ENCODE measurements at regions not wholly inside any gene's neighbourhood (a gene's known extent, or its start where the extent isn't known, plus 50 kb on each side); places are given as distances from the start of the nearest gene placed in this dataset.

DNA sequence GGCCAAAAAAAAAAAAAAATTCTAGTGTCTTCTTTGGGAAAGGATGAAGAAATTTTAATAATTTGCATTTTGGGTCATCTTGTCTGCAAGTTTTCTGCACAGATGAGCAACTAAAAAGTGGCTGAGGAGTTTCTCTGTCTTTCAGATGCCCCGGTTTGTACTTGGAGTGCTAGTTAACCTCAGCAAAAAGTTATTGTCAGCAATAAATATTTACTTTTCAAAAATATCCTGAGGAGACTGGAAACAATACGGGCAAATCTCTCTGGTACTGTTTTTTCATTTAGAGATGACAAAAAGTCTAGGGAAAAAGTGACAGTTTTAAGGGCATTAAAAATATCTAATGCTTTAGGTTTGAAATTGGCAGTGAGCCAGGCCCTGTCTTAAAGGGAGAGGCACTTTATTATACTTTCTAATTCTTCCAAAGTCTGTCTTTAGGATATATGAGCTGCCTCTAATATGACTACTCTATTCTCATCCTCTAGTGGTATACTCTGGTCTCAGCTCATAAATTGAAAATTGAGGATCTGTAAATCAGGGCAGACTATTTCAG is 436.0 kb upstream of the NR2F2 start:
- intact Hi-C loops (cut with DNase I) = no loop called here
- no peak for DNase-seq (ENCODE audit: missing footprints)
- ATAC-seq = no peak

DNA sequence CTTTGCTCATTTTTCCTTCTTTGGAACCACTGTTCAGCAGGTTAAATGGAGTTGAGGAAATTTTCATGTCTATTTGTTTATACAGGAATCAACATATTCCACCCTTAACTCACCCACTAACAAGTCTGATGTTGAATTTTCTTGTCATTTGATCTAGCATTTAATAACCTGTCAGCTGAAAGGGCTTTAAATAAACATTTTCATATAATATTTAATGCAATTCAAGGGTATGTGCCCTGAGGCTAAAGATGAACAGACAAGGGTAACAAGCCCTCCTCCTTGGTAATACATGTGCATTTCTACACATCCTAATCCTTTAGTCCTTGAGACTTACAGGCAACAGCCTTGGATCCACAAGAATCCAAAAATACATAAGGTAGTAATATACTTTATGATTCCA is 435.0 kb upstream of the NR2F2 start:
- ATAC-seq (no peak), DNase-seq (ENCODE audit: missing footprints) (no peak)
- intact Hi-C loops (cut with DNase I) = no loop called here

DNA sequence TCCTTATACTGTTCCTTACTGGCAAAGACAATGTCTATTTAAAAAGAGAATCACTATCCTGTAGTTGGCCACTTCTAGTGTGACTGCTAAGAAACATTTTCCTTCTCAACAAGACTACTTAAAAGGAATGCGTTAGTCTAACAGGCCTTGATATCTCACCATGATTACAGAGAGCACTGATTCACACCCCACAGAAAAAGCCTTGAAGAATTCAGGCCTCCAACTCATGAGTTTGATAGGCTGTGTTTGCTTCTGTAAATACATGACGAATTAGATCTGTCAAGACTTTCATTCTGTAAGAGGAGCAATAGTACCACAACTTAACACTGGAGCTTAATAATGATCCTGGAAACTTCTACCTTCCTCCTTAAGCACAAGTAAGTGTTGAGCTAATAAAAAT is 432.8 kb upstream of the NR2F2 start:
- DNase-seq (ENCODE audit: missing footprints) = no peak
- intact Hi-C loops (cut with DNase I) = no loop called here

DNA sequence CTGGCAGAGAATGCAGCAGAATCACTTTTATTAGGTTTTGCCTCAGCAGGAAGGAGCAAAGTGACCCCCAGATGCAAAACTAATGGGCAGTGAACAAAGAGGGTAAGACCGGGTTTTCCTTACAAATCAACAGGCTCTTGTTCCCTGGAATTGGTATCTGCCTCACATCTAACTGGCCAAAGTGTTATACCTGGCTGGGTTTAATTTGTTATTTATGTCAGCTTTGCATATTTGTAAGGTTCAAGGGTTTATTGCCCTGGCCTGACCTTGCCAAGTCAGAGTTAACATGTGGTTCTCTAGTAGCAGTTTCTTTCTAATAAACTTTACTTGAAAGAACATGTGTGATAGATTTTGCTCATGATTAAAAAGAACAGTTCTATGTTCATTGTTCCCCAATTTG is 431.7 kb upstream of the NR2F2 start:
- ATAC-seq = no peak
- intact Hi-C loops (cut with DNase I) = no loop called here
- no peak for DNase-seq (ENCODE audit: missing footprints)

More for the DNA sequence above, 432.8 kb upstream of the NR2F2 start:
- no peak for ATAC-seq

DNA sequence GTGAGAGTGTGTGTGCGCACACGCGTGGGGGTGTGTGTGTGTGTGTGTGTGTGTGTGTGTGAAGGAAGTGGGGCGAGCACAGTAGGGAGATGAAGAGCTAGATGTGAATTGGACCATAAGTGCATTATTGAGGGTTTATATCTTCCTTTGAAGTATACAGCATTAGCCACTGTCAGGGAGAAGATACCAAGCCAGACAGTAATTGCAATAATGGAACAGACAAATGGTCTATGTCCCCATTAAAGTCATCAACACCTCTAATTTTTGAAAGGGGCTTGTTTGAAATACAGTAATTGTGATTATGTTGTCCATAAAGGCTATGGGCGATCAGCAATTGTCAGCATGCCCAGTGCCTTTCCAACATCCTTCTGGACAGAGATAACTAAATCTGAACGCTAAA is 429.2 kb upstream of the NR2F2 start:
- ATAC-seq (no peak), DNase-seq (ENCODE audit: missing footprints) (no peak)
- intact Hi-C loops (cut with DNase I) = no loop called here

DNA sequence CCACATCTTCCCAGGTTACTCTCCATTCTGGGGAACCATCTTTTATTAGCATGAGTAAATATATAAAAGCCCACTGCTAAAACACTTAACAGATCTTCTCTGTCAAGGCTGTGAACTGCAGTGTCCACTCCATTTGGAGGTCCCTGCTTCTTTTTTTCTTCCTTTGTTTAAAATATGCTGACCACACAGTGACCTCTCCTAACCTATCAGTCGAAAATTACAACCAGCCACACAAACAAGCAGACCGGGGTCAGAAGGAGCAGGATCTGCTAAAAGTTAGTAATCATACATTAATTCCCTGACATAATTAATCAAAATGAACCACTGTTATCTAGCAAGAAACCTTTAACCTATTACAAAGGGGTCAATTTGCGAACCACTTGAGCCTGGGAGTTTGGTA is 427.9 kb upstream of the NR2F2 start:
- intact Hi-C loops (cut with DNase I) = no loop called here
- DNase-seq (ENCODE audit: missing footprints) (no peak), ATAC-seq (no peak)

DNA sequence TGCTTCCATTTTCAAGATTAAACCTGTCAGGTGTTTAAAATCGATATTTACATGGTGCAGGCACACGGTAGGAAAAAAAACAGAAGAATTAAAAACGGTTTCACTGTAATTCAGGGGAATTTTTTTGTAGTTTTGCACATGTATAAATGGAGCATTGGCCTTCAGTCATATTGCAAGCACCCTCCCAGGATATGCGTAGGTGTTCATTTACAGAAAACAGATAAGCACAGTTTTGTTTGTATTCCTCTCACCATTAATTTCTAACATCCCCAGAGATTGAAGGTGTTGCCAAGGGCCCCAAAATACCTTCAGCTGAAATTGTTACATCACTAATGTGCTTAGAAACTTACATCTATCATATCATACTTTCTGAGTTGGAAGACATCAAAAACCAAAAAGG is 427.1 kb upstream of the NR2F2 start:
- DNase-seq (ENCODE audit: missing footprints) (no peak), ATAC-seq (no peak)
- intact Hi-C loops (cut with DNase I) = no loop called here

DNA sequence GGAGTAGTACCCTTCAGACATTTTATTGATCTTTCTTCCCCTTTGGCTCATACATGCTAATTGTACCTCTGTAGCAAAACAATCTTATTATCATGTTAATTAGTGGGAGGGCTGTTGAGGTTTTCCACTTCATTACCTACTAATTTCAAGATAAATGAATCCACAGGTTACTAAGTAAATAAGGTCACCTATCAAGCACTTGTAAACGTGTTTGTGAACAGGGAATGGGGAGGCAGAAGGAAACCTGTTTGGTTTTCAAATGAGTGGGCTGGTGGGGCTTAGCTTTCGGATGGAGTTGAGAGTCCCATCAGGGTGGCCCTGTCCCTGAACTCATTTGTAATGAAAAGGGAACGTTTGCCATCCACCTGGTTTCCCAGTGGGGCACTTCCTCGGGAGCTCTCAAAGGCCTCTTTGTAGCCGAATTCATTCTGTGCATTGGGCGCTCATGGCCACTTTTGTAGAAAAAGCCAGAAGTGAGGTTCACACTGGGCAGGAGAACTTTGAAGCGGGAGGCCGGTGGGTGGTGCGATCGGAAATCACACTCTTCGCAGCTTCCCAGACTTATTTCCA is 419.8 kb upstream of the NR2F2 start:
- intact Hi-C loops (cut with DNase I) = no loop called here
- ATAC-seq (no peak), DNase-seq (ENCODE audit: missing footprints) (no peak)

DNA sequence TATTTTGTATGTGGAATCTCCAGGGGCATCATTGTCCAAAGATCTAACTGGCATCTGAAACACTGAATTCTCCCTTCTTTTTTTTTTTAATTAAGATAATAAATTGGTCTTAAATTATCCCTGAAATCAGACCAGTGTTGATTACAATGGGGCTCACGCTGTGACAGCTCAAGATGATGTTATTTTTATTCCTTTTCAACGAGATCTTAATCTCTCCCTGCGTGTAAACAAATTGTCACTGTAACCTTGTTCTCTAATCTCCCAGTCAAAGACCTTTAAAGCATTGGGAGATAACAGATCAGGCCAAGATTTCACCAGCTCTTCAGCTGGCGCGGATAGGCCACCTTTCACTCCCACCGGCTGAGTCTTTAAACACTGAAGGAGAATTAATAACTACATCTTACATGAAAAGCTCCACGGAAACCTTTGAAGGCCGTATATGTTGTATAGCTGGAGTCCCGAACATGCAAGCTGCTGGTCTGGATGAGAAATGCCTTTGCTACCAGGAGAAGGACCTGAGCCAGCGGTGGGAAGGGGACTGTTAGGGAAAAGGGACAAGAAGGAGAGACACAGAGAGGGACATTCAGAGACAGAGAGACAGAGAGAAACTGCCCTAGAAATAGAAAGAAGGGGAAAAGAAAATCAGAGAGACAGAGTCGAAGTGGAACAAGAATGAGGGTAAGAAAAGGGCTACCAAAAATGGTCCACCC is 418.8 kb upstream of the NR2F2 start:
- intact Hi-C loops (cut with DNase I) = no loop called here
- ATAC-seq = no peak
- DNase-seq (ENCODE audit: missing footprints) = no peak

DNA sequence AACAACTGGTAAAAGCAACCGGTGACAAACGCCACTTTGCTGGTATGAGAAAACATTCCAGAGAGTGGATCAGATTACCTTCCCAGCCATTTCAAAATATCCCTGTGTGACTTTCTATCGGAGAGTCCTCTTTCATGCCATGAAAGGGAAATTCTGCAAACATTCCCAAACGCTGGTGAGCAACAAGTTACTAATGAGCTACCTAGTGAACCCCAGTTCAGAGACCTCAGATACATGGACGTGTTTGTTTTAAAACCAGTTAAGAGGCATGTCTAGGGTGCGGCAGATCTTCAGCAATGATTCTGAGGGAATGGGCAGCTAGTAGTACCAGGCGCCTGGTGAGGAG is 418.2 kb upstream of the NR2F2 start:
- DNase-seq (ENCODE audit: missing footprints) (no peak), ATAC-seq (no peak)
- intact Hi-C loops (cut with DNase I) = no loop called here

DNA sequence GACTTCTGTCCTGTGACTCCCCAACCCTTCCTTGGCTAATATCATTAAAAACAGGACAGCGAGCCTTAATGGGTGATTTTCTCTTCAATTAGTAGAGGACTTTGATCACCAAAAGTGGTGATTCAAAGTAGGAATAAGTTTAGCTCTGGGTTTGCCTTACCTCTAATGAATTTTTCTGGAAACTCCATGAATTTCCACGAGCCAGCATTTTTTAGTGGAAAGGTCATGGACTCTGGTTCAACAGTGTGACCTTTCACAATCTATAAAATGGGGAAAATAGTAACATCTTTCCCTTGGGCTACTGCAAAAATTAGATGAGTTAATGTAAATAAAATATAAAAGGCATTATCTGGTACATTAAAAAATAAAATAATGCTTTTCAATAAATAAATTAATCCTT is 417.8 kb upstream of the NR2F2 start:
- ATAC-seq = no peak
- intact Hi-C loops (cut with DNase I) = no loop called here
- no peak for DNase-seq (ENCODE audit: missing footprints)

DNA sequence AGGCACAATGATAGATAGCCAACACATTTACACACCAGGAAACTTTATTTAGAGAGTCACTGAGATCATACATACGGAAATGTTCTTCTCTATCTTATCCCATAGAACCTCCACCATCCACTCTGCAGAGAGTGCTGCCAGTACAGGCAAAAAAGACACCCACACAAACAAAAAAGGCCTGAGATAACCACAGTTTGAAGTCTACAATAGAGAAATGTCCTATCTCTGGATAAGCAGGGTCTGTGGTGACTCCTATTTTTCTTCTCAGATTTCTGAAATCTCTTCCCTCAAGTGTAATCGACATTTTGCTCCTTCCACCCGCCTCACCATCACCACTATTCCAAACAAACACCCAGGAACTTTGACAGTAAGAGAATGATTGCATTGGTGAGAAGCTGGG is 413.9 kb upstream of the NR2F2 start:
- DNase-seq (ENCODE audit: missing footprints) (no peak), ATAC-seq (no peak)
- intact Hi-C loops (cut with DNase I) = no loop called here

DNA sequence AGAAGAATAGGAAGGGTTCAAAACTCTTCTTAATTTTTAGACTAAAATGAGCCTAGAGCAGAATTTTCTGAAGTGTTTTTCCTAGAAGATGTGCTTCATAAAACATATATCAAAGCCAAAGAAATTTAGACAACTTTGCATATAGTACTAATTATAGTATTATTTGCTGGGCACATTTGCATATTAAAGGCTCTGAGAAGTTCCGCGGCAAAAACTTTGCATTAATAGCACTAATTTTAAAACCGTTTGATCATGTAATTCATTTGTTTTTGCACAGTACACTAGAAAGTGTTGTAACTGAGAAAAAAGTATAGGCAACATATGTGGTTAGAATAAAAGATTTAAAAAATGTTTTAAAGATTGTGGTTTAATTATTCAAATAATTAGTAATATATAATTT is 412.0 kb upstream of the NR2F2 start:
- ATAC-seq (no peak), DNase-seq (ENCODE audit: missing footprints) (no peak)
- intact Hi-C loops (cut with DNase I) = no loop called here

DNA sequence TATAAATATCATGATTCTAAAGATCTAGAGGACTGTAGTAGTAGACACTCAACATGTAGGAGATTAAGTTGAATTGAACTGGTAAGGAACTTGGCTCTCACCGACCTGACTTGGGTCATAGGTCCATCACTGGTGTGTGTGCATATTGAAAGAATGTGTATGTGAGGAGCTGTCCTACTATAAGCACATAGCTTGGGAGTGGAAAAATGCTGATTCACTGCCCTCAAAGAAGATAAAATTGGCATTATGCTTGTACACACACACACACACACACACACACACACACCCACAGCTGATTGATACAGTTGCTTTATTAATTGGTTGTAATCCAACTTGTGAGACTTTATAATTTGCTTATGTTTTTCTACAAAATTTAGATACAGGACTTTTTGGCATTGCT is 411.0 kb upstream of the NR2F2 start:
- intact Hi-C loops (cut with DNase I) = no loop called here
- ATAC-seq (no peak), DNase-seq (ENCODE audit: missing footprints) (no peak)

DNA sequence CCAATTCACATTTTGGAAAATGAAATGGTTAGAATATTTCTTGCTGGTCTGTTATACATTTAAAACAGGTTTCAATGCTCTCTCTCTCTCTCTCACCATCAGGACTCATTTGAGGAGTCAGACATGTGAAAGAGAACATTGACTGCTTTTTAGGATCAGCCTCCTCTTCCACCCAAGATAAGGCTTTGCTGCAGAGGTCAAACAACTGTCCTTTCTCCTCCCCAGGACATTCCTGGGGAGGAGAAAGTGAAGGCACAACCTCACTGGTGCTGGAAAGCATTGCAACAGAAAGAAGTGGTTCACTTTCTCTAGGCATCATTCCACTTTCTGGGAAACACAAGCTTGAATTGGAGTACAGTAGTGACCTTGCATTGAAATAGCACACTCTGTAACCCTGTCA is 409.1 kb upstream of the NR2F2 start:
- no peak for ATAC-seq

DNA sequence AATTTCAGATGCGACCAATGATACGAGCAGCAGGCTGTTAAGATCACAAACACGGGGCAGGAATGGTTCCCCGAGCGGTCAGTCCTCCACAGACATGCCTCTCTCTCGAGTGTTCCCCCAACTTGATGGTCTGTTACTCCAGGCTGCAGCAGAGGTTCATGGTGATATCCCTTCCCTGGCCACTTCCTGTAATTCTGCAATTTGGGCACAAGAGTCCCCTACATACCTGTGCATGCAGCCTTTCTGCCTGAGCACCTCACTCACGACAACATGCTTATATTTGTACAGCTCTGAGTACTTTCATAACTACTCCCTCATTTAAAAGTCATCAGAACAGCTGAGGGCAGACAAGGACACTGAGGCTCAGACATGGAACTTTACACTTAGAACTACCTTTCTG is 408.1 kb upstream of the NR2F2 start:
- ATAC-seq (no peak), DNase-seq (ENCODE audit: missing footprints) (no peak)
- intact Hi-C loops (cut with DNase I) = no loop called here

More for the DNA sequence above, 409.1 kb upstream of the NR2F2 start:
- intact Hi-C loops (cut with DNase I) = no loop called here
- no peak for DNase-seq (ENCODE audit: missing footprints)

DNA sequence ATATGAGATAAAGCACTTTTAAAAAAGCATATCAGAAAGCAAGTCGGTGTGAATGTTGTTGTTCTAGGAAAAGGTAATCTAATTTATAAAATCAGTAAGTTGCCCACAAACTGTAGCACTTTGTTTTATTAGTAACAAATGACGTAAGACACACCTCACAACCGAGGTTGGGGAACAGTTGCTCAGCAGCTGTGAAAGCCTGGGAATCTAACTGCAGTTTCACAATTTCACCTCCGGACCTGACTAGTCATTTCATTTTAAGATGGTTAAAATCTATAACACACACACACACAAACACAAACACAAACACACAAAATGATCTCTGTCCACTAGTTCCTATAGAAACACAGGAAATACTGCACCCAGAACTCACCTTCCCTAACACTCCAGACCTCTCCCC is 406.7 kb upstream of the NR2F2 start:
- DNase-seq (ENCODE audit: missing footprints) = no peak
- ATAC-seq = no peak
- intact Hi-C loops (cut with DNase I) = no loop called here

DNA sequence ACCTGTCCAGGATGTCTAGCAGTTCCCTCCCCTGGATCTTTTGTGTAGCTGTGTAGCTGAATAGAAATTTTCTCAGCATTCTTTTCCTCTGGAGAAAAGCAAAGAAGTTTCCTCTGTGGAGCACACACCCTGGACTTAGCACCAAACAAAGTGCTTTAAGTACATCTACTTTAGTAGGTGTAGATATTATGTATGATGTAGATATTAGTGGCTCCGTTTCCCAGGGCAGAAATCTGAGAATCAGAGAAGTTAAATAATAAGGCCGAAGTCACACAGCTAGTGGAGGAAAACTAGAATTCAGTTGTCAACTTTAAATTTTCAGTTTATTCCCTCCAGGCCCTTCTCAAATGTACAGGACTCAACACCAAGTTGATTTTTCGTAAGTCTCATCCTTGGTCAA is 401.7 kb upstream of the NR2F2 start:
- no peak for DNase-seq (ENCODE audit: missing footprints)

DNA sequence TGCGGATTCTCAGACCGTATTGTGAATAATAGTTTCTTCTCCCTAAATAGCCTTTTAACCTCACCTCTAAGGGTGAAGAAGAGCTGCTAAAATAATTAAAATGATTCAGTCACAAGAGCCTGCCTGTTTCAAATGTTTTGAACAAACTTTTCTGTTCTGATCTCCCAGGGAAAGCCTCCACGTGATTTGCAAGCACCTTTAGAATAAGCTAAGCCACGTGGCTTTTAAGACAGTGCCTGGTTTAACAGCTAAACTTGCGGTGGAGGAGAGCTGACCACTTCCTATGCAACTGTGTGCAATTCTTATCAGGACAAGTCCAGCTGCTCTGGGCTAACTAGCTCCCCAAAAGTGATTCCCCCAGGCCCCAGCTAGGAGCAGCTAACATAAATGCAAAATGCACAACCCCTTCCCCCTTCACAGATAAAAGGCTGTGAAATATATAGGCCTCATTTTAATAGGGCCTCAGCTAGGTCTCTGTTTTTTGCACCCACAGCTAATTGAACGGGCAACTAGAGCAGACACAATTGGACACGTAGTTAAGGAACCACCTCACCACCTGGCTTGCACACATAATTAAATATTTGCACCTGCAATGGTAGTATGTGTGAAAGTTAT is 401.2 kb upstream of the NR2F2 start:
- DNase-seq (ENCODE audit: missing footprints) = no peak
- intact Hi-C loops (cut with DNase I) = no loop called here
- ATAC-seq = no peak

More for the DNA sequence above, 401.7 kb upstream of the NR2F2 start:
- intact Hi-C loops (cut with DNase I) = no loop called here
- no peak for ATAC-seq

DNA sequence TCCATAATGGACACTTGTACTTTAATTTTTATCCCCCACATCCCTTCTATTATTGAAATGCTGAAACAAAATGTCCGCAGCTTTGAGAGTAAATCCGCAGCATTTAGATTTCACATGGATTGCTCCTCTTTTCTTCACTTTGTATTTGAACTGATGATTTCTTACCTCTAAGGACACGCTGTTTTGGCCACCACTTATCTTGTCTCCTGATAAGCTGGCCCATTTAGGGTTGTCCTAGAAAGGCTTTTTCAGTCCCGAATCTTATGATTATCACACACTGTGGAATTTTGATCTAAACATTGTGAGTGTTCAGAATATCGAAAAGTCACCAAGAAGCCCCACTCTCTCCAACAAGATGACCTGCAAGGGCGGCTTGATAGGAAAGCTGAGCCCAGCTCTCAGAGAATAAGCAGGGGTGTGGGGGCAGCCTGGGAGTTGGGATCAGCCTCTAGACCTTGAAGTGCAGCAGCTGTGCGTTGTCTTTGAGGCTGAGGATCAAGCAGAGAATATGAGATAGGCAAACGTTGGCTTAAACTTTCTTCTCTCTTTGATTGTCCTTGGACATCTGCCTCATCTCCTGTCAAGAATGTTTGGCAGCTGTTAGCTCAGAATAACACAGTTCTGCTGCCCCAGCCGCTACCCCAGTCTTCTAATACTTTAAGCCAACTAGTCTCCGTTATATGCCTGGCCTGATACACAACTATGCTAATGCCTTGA is 399.7 kb upstream of the NR2F2 start:
- ATAC-seq (peak; percentile 44), DNase-seq (ENCODE audit: missing footprints) (no peak)
- intact Hi-C loops (cut with DNase I) = no loop called here
